ENCODE measurements at regions not wholly inside any gene's neighbourhood (a gene's known extent, or its start where the extent isn't known, plus 50 kb on each side); places are given as distances from the start of the nearest gene placed in this dataset.
"Not testable (repeated sequence)": the region's sequence is repeated elsewhere in the genome, so short reads cannot be mapped to it uniquely, and the experiment has no call there.

GRCh38 chr12:9344541-9344940 is 136.3 kb upstream of the PZP start:
- Histone ChIP-seq H3K4me3 (ENCODE audit: low read length) (no peak overlapping the region), H3K4me1 (ENCODE audit: control insufficient read depth, insufficient read depth, low read length) (peaks cover 6% of the 10 kb centered on the region), H3K36me3 (ENCODE audit: control insufficient read depth, insufficient read depth, low read length, severe bottlenecking) (no peaks in the 10 kb centered on the region), H3K9ac (ENCODE audit: low read length) (no peak overlapping the region), H3K27me3 (replicated peaks; ENCODE audit: control insufficient read depth, insufficient read depth, low read length) (peaks cover 4% of the 10 kb centered on the region), H3K9me3 (ENCODE audit: control insufficient read depth, low read length) (no peaks in the 10 kb centered on the region)
- peak; percentile 15 for DNase-seq (ENCODE audit: low read depth)

- DNase-seq (ENCODE audit: low read depth), result no peak
- no peak overlapping the region for H3K4me3 ChIP-seq (ENCODE audit: low read length)
- H3K9ac ChIP-seq (ENCODE audit: low read length), result no peak overlapping the region
- H3K9me3 ChIP-seq (ENCODE audit: control insufficient read depth, low read length), result no peaks in the 10 kb centered on the region
- peaks cover 6% of the 10 kb centered on the region for H3K4me1 ChIP-seq (ENCODE audit: control insufficient read depth, insufficient read depth, low read length)
- H3K36me3 ChIP-seq (ENCODE audit: control insufficient read depth, insufficient read depth, low read length, severe bottlenecking), result no peaks in the 10 kb centered on the region
- H3K27me3 ChIP-seq (replicated peaks; ENCODE audit: control insufficient read depth, insufficient read depth, low read length), result peaks cover 9% of the 10 kb centered on the region
Measured at GRCh38 chr12:9343731-9344130, 135.5 kb upstream of the PZP start.

DNA sequence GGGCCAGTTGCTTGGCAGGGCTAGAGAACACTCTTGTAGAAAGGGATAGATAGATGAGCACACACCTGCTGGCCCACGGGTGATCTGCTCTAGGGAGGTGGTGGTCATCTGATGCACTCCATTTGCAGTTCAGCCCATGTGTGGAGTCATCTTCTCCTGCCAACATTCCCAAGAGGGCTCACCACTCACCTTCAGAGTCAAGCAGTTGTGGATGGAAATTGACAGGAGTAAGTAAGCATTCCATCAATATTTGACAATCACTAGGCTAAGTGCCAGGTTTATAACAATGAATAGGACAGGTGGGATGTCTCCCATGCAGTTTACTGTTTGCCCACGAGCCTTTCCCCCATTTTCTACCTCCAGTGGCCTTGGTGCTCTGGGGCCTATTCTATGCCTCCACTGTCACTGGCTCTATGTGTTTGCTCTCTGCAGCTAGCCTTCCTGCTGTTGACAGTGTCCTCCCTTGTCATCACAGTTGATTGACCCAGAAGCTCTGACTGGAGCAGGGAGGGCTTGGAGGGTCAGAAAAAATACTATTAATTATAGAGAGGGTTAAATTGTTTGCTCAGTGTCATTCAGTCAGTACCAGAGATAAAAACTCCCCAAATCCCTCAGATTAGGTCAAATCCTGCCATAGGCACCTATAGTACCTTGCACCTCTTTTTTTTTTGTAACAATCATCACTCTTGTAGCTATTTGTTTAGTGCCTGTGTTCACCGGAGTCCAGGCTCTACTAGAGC is 134.6 kb upstream of the PZP start:
- H3K27me3 ChIP-seq (replicated peaks; ENCODE audit: control insufficient read depth, insufficient read depth, low read length), result peaks cover 9% of the 10 kb centered on the region
- H3K9ac ChIP-seq (ENCODE audit: low read length), result no peak overlapping the region
- DNase-seq (ENCODE audit: low read depth), result no peak
- H3K9me3 ChIP-seq (ENCODE audit: control insufficient read depth, low read length), result no peaks in the 10 kb centered on the region
- no peaks in the 10 kb centered on the region for H3K36me3 ChIP-seq (ENCODE audit: control insufficient read depth, insufficient read depth, low read length, severe bottlenecking)
- H3K4me3 ChIP-seq (ENCODE audit: low read length), result no peak overlapping the region
- H3K4me1 ChIP-seq (ENCODE audit: control insufficient read depth, insufficient read depth, low read length), result peaks cover 6% of the 10 kb centered on the region

- H3K36me3 ChIP-seq (ENCODE audit: control insufficient read depth, insufficient read depth, low read length, severe bottlenecking), result no peaks in the 10 kb centered on the region
- no peak overlapping the region for H3K4me3 ChIP-seq (ENCODE audit: low read length)
- H3K27me3 ChIP-seq (replicated peaks; ENCODE audit: control insufficient read depth, insufficient read depth, low read length), result peaks cover 9% of the 10 kb centered on the region
- peaks cover 4% of the 10 kb centered on the region for H3K9me3 ChIP-seq (ENCODE audit: control insufficient read depth, low read length)
- DNase-seq (ENCODE audit: low read depth), result no peak
- H3K9ac ChIP-seq (ENCODE audit: low read length), result no peak overlapping the region
- peaks cover 6% of the 10 kb centered on the region for H3K4me1 ChIP-seq (ENCODE audit: control insufficient read depth, insufficient read depth, low read length)
Measured at GRCh38 chr12:9341260-9341585, 133.0 kb upstream of the PZP start.

- no peak overlapping the region for H3K9ac ChIP-seq (ENCODE audit: low read length)
- no peaks in the 10 kb centered on the region for H3K36me3 ChIP-seq (ENCODE audit: control insufficient read depth, insufficient read depth, low read length, severe bottlenecking)
- H3K4me3 ChIP-seq (ENCODE audit: low read length), result no peak overlapping the region
- H3K27me3 ChIP-seq (replicated peaks; ENCODE audit: control insufficient read depth, insufficient read depth, low read length), result peaks cover 9% of the 10 kb centered on the region
- no peak for DNase-seq (ENCODE audit: low read depth)
- H3K4me1 ChIP-seq (ENCODE audit: control insufficient read depth, insufficient read depth, low read length), result peaks cover 6% of the 10 kb centered on the region
- H3K9me3 ChIP-seq (ENCODE audit: control insufficient read depth, low read length), result peaks cover 8% of the 10 kb centered on the region
Measured at GRCh38 chr12:9340422-9341259, 132.4 kb upstream of the PZP start.

- Histone ChIP-seq H3K9me3 (ENCODE audit: control insufficient read depth, low read length) (peaks cover 9% of the 10 kb centered on the region), H3K4me3 (ENCODE audit: low read length) (no peak overlapping the region), H3K27me3 (replicated peaks; ENCODE audit: control insufficient read depth, insufficient read depth, low read length) (peaks cover 9% of the 10 kb centered on the region), H3K9ac (ENCODE audit: low read length) (no peak overlapping the region), H3K36me3 (ENCODE audit: control insufficient read depth, insufficient read depth, low read length, severe bottlenecking) (no peaks in the 10 kb centered on the region), H3K4me1 (ENCODE audit: control insufficient read depth, insufficient read depth, low read length) (no peaks in the 10 kb centered on the region)
- DNase-seq (ENCODE audit: low read depth), result no peak
Measured at GRCh38 chr12:9337656-9338055, 129.5 kb upstream of the PZP start.

DNA sequence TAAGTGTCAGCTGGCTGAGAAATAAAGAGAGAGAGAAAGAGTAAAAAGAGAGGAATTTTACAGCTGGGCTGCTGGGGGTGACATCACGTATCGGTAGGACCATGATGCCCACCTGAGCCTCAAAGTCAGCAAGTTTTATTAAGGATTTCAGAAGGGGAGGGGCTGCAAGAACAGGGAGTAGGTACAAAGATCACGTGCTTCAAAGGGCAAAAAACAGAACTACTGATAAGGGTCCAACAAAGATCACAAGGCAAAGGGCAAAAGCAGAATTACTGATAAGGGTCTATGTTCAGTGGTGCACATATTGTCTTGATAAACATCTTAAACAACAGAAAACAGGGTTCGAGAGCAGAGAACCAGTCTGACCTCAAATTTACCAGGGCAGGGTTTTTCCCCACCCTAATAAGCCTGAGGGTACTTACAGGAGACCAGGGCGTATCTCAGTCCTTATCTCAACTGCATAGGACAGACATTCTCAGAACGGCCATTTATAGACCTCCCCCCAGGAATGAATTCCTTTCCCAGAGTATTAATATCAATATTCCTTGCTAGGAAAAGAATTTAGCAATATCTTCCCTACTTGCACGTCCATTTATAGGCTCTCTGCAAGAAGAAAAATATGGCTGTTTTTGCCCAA is 128.3 kb upstream of the PZP start:
- H3K4me1 ChIP-seq (ENCODE audit: control insufficient read depth, insufficient read depth, low read length), result not testable (repeated sequence)

DNA sequence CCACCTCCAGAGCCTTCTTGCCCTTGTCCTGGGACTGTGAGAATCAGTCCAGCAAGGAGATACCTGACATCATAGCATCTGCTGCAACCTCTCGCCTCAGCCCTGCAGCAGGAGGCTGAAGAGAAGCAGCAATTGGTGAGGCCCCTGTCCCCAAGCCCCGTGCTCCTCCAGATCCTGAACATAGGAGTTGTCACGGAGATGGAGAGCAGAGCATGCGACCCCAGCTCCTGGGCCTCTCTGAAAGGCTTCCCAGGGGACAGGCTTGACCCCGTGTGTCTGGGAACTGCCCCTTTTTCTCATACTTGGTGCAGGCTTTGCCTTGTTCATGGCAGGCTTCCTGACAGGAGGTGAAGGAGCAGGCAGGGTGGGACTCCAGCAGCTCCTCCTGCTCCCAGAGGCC is 127.7 kb upstream of the PZP start:
- H3K27me3 ChIP-seq (replicated peaks; ENCODE audit: control insufficient read depth, insufficient read depth, low read length), result peaks cover 9% of the 10 kb centered on the region
- H3K4me1 ChIP-seq (ENCODE audit: control insufficient read depth, insufficient read depth, low read length), result no peaks in the 10 kb centered on the region
- no peak overlapping the region for H3K9ac ChIP-seq (ENCODE audit: low read length)
- DNase-seq (ENCODE audit: low read depth), result no peak
- no peak overlapping the region for H3K4me3 ChIP-seq (ENCODE audit: low read length)
- H3K9me3 ChIP-seq (ENCODE audit: control insufficient read depth, low read length), result peaks cover 9% of the 10 kb centered on the region
- no peaks in the 10 kb centered on the region for H3K36me3 ChIP-seq (ENCODE audit: control insufficient read depth, insufficient read depth, low read length, severe bottlenecking)

More for the DNA sequence above, 128.3 kb upstream of the PZP start:
- not testable (repeated sequence) for H3K27me3 ChIP-seq (replicated peaks; ENCODE audit: control insufficient read depth, insufficient read depth, low read length); H3K9ac ChIP-seq (ENCODE audit: low read length); H3K36me3 ChIP-seq (ENCODE audit: control insufficient read depth, insufficient read depth, low read length, severe bottlenecking); H3K4me3 ChIP-seq (ENCODE audit: low read length); DNase-seq (ENCODE audit: low read depth); H3K9me3 ChIP-seq (ENCODE audit: control insufficient read depth, low read length)

DNA sequence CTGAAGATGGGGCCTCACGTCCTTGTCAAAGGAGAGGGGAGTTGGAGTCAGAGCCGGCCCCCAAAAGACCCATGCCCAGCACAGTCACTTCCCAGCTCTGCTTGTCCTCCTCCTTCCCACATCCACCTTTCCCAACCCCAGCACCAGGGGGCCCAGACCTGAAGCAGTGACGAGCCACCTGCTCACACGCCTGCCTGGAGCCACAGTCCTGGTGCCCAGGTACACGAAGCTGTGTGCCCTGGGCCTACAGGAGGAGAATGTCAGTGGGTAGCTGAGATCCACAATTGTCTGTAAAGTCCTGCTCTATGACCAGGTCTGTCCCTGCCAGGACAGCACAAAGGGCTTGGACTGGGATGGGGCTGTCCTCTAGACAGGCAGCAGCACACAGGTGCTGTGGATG is 126.8 kb upstream of the PZP start:
- peaks cover 9% of the 10 kb centered on the region for H3K9me3 ChIP-seq (ENCODE audit: control insufficient read depth, low read length)
- H3K4me1 ChIP-seq (ENCODE audit: control insufficient read depth, insufficient read depth, low read length), result no peaks in the 10 kb centered on the region
- H3K9ac ChIP-seq (ENCODE audit: low read length), result no peak overlapping the region
- H3K27me3 ChIP-seq (replicated peaks; ENCODE audit: control insufficient read depth, insufficient read depth, low read length), result peaks cover 9% of the 10 kb centered on the region
- DNase-seq (ENCODE audit: low read depth), result no peak
- H3K36me3 ChIP-seq (ENCODE audit: control insufficient read depth, insufficient read depth, low read length, severe bottlenecking), result no peaks in the 10 kb centered on the region
- H3K4me3 ChIP-seq (ENCODE audit: low read length), result no peak overlapping the region

DNA sequence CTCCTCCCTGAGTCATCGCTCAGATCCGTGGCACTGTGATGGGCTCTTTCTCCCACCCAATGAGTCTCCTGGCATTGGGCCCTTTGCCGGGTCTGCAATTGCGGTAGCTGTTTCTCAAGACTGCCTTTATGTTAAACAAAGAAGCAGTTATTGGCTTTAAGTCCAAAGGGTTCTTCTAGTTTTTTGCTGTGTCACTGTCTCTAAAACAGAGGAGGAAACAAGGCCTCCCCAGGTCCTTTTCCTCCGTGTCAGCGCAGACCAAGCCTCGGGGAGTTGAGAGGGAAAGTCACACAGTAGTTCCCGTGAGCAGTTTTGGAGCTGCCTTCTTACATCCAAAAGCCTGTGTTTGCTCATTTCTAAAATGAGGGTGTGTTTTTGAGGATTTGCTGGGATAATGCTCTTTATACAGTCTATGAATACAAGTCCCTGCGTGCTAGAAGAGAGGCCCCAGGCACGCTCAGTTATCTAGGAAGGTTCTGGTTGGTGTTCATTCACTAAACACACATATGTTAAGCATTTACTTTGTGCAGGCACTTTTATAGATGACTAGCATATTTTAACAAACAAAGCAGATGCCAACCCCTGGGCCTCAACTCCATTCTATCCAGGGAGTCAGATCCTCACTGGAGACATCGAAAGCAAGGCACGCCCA is 126.0 kb upstream of the PZP start:
- Histone ChIP-seq H3K27me3 (replicated peaks; ENCODE audit: control insufficient read depth, insufficient read depth, low read length) (peaks cover 4% of the 10 kb centered on the region), H3K36me3 (ENCODE audit: control insufficient read depth, insufficient read depth, low read length, severe bottlenecking) (no peaks in the 10 kb centered on the region), H3K9ac (ENCODE audit: low read length) (no peak overlapping the region), H3K4me3 (ENCODE audit: low read length) (no peak overlapping the region), H3K4me1 (ENCODE audit: control insufficient read depth, insufficient read depth, low read length) (no peaks in the 10 kb centered on the region), H3K9me3 (ENCODE audit: control insufficient read depth, low read length) (peaks cover 9% of the 10 kb centered on the region)
- peak; percentile 50 for DNase-seq (ENCODE audit: low read depth)

DNA sequence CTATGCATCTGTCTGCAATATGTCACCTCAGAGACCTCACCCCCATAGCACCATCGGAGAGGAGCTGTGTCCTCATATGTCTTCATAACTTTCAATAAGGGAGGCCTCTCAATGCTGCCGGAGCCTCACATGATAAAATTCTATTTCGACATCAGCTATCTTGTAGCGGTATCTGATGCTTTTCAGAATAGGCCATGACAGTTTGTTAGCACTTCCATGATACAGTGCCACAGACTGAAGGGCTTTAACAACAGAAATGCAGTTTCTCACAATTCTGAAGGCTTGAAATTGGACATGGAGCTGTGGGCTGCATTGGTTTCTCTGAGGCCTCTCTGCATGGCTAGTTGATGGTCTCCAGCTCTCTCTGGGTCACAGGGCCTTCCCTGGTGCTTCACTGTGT is 125.0 kb upstream of the PZP start:
- Histone ChIP-seq H3K4me3 (ENCODE audit: low read length) (no peak overlapping the region), H3K27me3 (replicated peaks; ENCODE audit: control insufficient read depth, insufficient read depth, low read length) (peaks cover 3% of the 10 kb centered on the region), H3K9me3 (ENCODE audit: control insufficient read depth, low read length) (peaks cover 9% of the 10 kb centered on the region), H3K4me1 (ENCODE audit: control insufficient read depth, insufficient read depth, low read length) (no peaks in the 10 kb centered on the region), H3K9ac (ENCODE audit: low read length) (no peak overlapping the region), H3K36me3 (ENCODE audit: control insufficient read depth, insufficient read depth, low read length, severe bottlenecking) (no peaks in the 10 kb centered on the region)
- DNase-seq (ENCODE audit: low read depth), result no peak
